NCI-H2171 (cell line): ENCODE measurements at regions not wholly inside any gene's neighbourhood (a gene's known extent, or its start where the extent isn't known, plus 50 kb on each side); places are given as distances from the start of the nearest gene placed in this dataset.
"Not testable (repeated sequence)": the region's sequence is repeated elsewhere in the genome, so short reads cannot be mapped to it uniquely, and the experiment has no call there.

ENCODE experiments used
- DNase-seq: peaks from one replicate; lab custom pipeline; 2025; lab: John Stamatoyannopoulos, UW

DNA sequence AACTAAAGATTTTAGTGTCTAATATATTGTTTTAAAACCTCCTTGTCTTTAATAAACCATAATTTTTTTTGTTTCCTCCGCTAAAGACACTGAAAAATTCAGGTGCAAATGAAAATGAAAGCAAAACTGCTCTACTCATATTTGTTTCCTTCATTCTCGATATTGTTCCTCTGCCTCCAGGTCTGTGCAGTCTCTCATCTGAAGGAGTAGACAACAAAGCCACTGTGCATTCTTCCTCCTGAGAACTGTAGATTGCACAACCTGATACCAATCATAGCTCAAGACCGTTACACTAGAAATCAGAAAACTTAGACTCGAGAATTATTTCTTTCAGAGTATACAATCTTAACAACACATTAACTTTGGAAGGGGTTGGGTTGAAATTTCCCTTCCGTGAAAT lies 373.1 kb upstream of the CXADR start:
- DNase-seq, result no peak

- no peak for DNase-seq
These were observed 366.4 kb upstream of the CXADR start for GRCh38 chr21:17146426-17146825.

DNA sequence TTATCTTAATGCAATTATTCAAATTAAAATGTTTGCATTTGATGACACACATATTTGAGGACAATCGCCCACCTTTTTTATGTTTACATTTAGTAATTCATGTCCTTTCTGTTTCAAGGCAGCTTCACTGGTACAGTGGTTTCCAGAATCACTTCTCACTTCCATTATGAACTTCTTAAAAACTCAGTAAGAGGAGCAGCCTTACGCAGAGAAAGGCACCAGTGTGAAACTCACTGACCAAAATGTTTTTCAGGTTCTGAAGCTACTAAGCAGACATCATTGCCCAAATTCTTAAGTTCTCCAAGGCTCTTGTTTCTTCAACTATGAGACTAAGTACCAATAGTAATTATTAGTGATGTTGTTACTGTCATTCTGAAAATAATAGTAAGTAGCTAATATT lies 353.1 kb upstream of the CXADR start:
- no peak for DNase-seq

- DNase-seq, result no peak
These were observed 327.2 kb upstream of the CXADR start for GRCh38 chr21:17185674-17186073.

GRCh38 chr21:17189963-17190362 lies 322.9 kb upstream of the CXADR start:
- DNase-seq, result no peak

- DNase-seq, result no peak
These were observed 321.4 kb upstream of the CXADR start for GRCh38 chr21:17191346-17191993.

DNA sequence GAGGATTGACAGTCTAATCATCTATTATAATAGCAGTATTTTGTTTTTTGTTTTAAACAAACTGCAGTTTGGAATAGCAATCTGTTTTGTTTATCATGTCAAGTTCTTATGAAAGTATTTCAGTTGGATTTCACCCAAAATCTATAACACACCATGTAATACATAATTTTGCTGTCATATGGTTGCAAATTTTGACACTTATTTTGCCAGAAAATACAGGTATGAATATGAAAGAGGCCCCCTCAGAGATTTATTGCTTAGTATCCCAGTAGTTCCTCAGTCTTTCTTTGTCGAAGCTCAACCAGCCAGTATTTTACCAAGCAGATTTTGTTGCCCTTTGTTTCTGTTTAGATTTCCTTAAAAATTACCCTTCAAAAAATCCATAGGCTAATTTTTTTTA lies 317.5 kb upstream of the CXADR start:
- no peak for DNase-seq

DNA sequence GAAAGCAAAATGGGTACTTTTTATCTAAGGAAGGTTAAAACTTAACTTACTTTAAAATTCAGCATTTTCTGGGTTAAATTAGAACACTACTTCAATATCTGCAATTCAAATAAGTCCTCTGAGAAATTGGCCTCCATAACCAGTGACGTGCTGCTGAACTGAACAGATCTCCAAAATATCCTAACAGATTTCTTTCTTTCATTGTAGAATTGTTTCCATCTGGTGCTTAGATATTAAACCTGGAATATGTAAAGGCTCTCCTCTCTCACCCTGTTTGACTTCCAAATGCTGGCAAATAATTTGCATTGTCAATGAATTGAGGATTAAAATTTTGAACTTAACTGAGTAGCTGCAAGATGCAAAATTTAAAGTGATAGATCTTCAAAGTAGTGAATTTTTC lies 316.9 kb upstream of the CXADR start:
- no peak for DNase-seq

GRCh38 chr21:17196623-17197022 lies 316.2 kb upstream of the CXADR start:
- DNase-seq, result no peak

DNA sequence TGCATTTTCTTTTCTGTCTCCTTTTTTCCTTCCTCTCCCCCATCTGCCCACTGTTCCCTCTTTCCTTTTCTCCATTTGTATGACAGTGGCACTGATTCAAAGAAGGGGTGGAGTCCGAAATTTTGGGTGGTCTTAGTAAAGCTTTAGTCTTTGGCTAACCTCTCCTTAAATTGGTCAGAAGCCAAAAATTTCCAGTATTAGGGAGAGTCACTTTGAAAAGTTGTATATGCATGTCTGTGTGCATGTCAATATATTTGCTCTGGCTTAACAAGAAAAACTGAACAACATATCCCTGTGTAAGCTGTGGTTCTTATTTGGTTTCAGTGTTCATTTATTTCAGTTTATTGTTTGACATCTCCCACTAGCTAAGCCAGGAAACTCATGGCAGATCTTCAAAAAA lies 314.8 kb upstream of the CXADR start:
- no peak for DNase-seq

DNA sequence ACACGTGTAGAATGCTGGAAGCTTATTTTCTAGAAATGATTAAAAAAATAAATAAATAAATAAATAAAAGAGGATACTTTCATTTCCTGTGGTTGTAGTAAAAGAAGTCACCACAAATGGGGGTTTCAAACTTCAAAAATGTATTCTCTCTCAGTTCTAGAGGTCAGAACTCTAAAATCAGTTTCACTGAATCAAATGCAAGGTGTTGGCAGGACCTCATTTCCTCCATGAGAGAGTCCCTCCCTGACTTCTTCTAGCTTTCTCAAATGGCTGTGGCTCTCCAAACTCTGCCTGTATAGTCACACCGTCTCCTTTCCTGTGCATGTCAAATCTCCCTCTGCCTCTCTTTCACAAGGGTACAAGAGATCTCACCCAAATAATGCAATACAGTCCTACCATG lies 312.6 kb upstream of the CXADR start:
- DNase-seq, result no peak

- DNase-seq, result no peak
These were observed 311.0 kb upstream of the CXADR start for GRCh38 chr21:17201741-17202260.

DNA sequence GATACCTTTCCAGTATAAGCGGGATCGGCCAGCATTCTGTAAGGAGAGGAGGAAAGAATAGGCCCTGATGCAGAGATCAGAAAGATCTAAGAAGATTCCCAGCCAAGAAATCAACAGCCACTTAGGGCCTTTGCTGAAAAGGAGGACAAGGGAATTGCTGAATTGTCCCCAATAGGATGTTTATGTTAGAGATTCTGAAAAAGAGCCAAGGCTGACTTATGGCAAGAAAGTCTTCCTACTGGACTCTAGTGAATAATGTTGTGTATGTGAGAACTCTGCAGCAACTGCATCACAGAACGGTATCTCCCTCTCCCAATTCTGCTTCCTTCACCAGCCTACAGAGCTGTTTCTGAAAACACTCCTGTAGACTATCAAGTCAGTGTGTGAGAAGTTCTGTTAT lies 298.0 kb upstream of the CXADR start:
- DNase-seq, result no peak

DNA sequence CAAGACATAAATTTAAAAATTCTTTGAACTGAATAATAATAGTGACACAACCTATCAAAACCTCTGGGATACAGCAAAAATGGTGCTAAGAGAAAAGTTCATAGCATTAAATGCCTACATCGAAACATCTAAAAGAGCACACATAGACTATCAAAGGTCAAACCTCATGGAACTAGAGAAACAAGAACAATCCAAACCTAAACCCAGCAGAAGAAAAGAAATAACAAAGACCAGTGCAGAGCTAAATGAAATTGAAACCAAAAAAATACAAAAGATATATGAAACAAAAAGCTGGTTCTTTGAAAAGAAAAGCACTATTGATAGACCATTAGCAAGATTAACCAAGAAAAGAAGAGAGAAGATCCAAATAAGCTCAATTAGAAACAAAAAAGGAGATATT lies 293.8 kb upstream of the CXADR start:
- DNase-seq, result not testable (repeated sequence)

- no peak for DNase-seq
These were observed 281.7 kb upstream of the CXADR start for GRCh38 chr21:17231124-17231523.

DNA sequence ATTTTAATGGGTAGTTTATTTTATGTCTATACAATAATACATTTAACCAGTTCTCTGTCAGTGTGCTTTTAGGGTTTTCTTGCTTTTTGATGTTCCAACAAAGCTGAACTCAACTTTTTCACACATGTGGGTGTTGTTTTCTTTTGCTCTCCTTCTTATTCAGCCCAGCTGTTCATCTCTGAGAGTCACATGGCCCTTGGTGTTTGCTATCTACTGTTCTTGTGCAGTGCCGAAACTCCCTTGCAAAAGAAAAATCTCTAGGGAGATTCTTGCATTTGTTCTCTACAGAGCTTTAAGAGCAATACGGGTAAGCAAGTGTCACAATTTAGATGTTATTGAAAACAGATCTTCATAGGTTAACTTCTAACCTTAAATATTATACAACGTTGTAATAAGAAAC lies 281.1 kb upstream of the CXADR start:
- DNase-seq, result no peak

DNA sequence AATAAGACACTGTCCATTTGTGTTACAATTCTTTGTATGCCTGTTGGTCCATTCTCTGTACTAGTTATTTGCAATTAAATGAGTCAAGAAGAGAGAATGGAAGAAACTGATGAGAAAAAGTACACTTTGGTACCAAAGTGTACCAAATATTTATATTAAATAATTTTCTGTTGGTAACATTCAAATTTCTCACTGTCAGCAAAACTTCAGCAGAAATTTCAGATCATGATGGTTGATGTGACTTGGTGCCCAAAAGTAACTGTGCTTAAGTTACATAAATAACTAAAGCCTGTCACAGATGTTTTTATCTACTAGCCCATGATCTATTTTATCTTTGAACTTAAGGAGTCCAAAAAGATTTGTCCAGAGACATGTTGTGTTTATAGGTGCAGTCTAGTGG lies 274.4 kb upstream of the CXADR start:
- DNase-seq, result no peak

GRCh38 chr21:17250778-17251241 lies 262.0 kb upstream of the CXADR start:
- peak; percentile 46 for DNase-seq

- no peak for DNase-seq
These were observed 255.1 kb upstream of the CXADR start for GRCh38 chr21:17257784-17258183.

- no peak for DNase-seq
These were observed 248.7 kb upstream of the CXADR start for GRCh38 chr21:17264182-17264581.

DNA sequence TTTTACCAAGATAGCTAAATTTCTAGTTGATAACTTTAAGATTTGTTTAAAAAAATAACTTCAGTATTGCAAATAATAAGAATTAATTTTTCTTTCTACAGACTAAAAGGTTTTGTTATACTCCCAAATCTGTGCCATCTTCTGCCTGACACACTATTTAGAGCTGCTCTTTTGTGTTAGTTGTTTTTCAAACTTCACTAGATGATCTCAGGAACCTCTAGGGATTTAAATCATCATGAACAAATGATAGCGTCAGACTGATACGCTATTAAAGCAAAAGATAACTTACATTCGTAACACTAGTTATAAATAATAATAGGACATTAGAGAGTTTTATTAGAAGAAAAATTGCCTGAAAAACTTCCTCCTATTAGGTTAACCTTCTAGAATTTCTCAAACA lies 243.1 kb upstream of the CXADR start:
- no peak for DNase-seq

GRCh38 chr21:17270229-17270628 lies 242.6 kb upstream of the CXADR start:
- DNase-seq, result peak; percentile 32

GRCh38 chr21:17279663-17280062 lies 233.2 kb upstream of the CXADR start:
- no peak for DNase-seq

DNA sequence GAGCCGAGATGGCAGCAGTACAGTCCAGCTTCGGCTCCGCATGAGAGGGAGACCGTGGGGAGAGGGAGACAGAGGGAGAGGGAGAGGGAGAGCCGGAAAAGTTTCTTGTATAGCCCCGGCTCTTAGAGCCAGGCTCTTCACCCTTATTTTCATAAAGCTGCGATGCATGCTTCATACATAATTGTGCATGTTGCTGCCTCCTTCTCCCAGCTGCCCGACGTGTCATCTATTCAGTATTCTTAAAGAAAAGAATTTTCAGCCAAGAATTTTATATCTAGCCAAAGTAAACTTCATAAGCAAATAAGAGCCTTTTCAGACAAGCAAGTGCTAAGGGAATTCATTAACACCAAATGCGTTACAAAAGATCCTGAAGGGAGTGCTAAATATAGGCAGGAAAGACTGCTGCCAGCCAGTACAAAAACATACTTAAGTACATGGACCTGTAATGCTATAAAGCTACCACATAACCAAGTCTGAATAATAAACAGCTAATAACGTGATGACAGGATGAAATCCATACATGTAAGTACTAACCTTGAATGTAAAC lies 219.8 kb upstream of the CXADR start:
- not testable (repeated sequence) for DNase-seq
